ENCODE measurements at regions not wholly inside any gene's neighbourhood (a gene's known extent, or its start where the extent isn't known, plus 50 kb on each side); places are given as distances from the start of the nearest gene placed in this dataset.
A peak's percentile ranks its signal among the peaks of the same experiment; 100 is the strongest.

DNA sequence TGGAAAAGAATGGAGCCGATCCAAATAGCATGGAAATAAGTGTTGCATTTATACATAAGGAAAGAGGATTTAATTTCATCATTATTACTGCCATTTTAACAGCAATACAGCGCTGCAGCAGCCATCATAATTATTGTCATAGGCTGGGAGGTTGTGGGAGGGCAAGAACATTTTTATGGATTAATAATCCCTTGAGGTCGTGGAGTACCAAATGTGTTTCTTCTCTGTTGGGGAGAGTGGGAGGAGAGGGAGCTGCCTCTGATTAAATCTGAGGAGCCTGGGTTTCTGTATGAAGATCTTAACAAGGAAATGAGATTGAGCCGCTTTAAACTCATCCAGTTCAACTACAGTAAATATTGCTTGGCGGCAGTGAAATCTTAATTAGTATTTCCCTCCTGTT is 805.9 kb downstream of the PCDH17 start:
- Histone ChIP-seq H3K36me3 (no peaks in the 10 kb centered on the region), H3K4me1 (no peaks in the 10 kb centered on the region), H3K27ac (no peak overlapping the region), H3K27me3 (ENCODE audit: low read depth) (no peaks in the 10 kb centered on the region), H3K9me3 (no peaks in the 10 kb centered on the region), H3K4me3 (no peak overlapping the region)
- DNase-seq (no peak), ATAC-seq (no peak)
- TF ChIP-seq, protein P1, sequence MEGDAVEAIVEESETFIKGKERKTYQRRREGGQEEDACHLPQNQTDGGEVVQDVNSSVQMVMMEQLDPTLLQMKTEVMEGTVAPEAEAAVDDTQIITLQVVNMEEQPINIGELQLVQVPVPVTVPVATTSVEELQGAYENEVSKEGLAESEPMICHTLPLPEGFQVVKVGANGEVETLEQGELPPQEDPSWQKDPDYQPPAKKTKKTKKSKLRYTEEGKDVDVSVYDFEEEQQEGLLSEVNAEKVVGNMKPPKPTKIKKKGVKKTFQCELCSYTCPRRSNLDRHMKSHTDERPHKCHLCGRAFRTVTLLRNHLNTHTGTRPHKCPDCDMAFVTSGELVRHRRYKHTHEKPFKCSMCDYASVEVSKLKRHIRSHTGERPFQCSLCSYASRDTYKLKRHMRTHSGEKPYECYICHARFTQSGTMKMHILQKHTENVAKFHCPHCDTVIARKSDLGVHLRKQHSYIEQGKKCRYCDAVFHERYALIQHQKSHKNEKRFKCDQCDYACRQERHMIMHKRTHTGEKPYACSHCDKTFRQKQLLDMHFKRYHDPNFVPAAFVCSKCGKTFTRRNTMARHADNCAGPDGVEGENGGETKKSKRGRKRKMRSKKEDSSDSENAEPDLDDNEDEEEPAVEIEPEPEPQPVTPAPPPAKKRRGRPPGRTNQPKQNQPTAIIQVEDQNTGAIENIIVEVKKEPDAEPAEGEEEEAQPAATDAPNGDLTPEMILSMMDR (IDR thresholded peaks at IDR 0.05): no peak
- intact Hi-C loops (cut with DNase I): no loop called here

DNA sequence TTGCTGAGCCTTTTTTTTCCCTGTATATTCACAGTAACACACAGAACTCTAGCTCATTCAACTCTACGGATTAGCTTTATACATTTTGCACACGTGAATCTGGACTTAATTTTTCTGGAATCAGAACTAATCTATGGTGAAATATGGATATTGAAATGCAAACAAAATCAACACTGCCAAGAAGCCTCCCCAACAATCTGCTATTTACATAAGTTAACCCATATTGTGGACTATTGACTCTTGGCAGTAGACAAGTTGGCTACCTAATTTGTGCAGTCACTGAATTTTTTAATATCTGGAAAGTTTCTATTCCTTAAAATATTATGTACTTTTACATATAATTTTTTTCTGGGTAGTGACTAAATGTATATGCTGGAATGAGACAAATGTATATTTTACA is 815.4 kb downstream of the PCDH17 start:
- H3K4me3 ChIP-seq: no peak overlapping the region
- ATAC-seq (no peak), DNase-seq (no peak)
- TF ChIP-seq, protein P1 (IDR thresholded peaks at IDR 0.05): no peak
- H3K9me3 ChIP-seq: no peaks in the 10 kb centered on the region
- no peaks in the 10 kb centered on the region for H3K36me3 ChIP-seq
- H3K27me3 ChIP-seq (ENCODE audit: low read depth): no peaks in the 10 kb centered on the region
- no peaks in the 10 kb centered on the region for H3K4me1 ChIP-seq
- H3K27ac ChIP-seq: no peak overlapping the region
- intact Hi-C loops (cut with DNase I): no loop called here

DNA sequence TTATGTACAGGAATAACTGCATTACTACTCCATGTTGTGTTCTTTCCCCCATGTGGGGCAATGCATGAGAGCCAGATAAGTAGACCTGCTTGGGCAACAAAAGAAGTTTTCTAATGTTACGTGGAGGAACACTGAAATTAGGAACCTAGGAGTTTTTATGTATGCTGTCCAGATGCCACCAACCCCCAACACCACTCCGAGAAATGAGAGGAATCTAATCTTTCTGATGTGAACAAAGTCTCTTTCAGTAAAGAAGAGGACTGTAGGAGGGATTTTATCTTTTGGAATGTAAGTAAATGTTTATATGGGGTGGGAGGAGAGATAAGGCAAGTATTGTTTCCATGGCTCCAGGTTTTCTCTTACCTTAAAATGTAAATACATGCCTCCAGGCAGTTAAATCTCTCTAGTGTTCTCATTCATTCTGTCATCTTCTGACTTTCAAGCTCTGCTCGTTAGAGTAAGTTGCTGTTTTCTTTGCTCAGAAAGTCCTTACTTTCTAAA is 820.6 kb downstream of the PCDH17 start:
- peaks cover 5% of the 10 kb centered on the region for H3K9me3 ChIP-seq
- no peaks in the 10 kb centered on the region for H3K27me3 ChIP-seq (ENCODE audit: low read depth)
- no peak overlapping the region for H3K27ac ChIP-seq
- intact Hi-C loops (cut with DNase I): no loop called here
- H3K4me3 ChIP-seq: no peak overlapping the region
- ATAC-seq: peak in 1 of 2 donors; percentile 85
- TF ChIP-seq, protein P1 (IDR thresholded peaks at IDR 0.05): no peak
- no peaks in the 10 kb centered on the region for H3K36me3 ChIP-seq
- no peaks in the 10 kb centered on the region for H3K4me1 ChIP-seq
- DNase-seq: no peak

DNA sequence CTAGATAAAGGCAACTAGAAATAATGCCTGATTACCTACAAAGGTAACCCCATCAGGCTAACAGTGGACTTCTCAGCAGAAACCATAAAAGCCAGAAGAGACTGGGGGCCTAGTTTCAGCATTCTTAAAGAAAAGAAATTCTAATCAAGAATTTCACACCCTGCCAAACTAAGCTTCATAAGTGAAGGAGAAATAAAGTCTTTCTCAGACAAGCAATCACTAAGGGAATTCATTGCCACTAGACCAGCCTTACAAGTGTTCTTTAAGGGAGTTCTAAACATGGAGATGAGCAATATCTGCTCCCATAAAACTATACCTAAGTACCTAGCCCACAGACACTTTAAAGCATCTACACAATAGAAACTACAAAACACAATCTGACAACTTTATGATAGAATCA is 823.5 kb downstream of the PCDH17 start:
- TF ChIP-seq, protein P1 (IDR thresholded peaks at IDR 0.05): no peak

DNA sequence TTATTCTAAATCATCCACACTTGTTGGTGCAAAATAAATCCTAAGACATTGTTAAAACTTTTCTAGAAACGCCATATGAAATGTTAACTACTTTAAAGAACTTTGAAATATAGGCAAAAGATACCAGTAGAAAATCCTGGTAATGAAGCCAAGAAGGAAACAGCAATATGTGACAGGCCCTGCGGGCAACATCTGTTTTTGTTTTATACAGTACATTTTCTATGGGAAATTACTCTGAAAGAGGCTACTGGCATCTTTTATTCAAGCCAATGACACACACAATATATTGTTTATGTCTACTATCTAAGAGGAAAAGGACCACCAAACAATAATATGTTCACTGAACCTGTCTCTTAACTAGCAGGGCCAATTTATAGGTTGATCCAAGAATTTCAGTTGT is 829.7 kb downstream of the PCDH17 start:
- no peaks in the 10 kb centered on the region for H3K4me1 ChIP-seq
- no peak overlapping the region for H3K27ac ChIP-seq
- ATAC-seq (no peak), DNase-seq (no peak)
- no peaks in the 10 kb centered on the region for H3K27me3 ChIP-seq (ENCODE audit: low read depth)
- H3K9me3 ChIP-seq: no peaks in the 10 kb centered on the region
- no peak overlapping the region for H3K4me3 ChIP-seq
- TF ChIP-seq, protein P1 (IDR thresholded peaks at IDR 0.05): no peak
- no peaks in the 10 kb centered on the region for H3K36me3 ChIP-seq
- intact Hi-C loops (cut with DNase I): no loop called here

More for the DNA sequence above, 823.5 kb downstream of the PCDH17 start:
- ATAC-seq (no peak), DNase-seq (no peak)
- H3K9me3 ChIP-seq: peaks cover 5% of the 10 kb centered on the region
- H3K27ac ChIP-seq: no peak overlapping the region
- no peaks in the 10 kb centered on the region for H3K27me3 ChIP-seq (ENCODE audit: low read depth)
- no peak overlapping the region for H3K4me3 ChIP-seq
- no peaks in the 10 kb centered on the region for H3K36me3 ChIP-seq
- intact Hi-C loops (cut with DNase I): no loop called here
- H3K4me1 ChIP-seq: no peaks in the 10 kb centered on the region

DNA sequence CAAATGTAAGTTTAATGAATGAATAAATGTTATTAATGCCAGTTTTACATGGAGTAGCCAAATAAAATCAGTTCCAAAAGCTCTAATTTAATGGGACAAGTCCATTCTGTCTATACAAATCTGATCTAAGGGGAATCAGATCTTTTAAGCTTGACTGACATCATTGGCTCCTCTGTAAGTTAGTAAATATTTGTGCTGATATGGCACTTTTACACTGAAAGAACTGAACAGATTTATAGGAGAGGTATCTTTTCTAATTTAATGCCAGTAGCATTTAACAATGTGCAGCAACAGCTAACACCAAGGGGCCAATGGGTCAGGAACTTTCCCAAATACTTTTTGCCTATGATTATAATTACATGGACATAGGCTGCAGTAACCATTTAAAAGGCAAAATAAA is 832.3 kb downstream of the PCDH17 start:
- ATAC-seq: no peak
- no peak overlapping the region for H3K27ac ChIP-seq
- H3K36me3 ChIP-seq: no peaks in the 10 kb centered on the region
- no peak for DNase-seq
- H3K27me3 ChIP-seq (ENCODE audit: low read depth): no peaks in the 10 kb centered on the region
- TF ChIP-seq, protein P1 (IDR thresholded peaks at IDR 0.05): no peak
- H3K4me1 ChIP-seq: no peaks in the 10 kb centered on the region
- H3K9me3 ChIP-seq: no peaks in the 10 kb centered on the region
- H3K4me3 ChIP-seq: no peak overlapping the region
- intact Hi-C loops (cut with DNase I): no loop called here
